ENCODE measurements at regions not wholly inside any gene's neighbourhood (a gene's known extent, or its start where the extent isn't known, plus 50 kb on each side); places are given as distances from the start of the nearest gene placed in this dataset.

- TF ChIP-seq CHD7 (IDR thresholded peaks at IDR 0.05; ENCODE audit: insufficient replicate concordance, low read length) = no peak
- TF ChIP-seq KDM5A (IDR thresholded peaks at IDR 0.05; ENCODE audit: low read length) = no peak
Measured at GRCh38 chr10:105597312-105597711, 956.2 kb downstream of the SORCS3 start (continued).
